Brain pericyte (primary cell): ENCODE measurements at regions not wholly inside any gene's neighbourhood (a gene's known extent, or its start where the extent isn't known, plus 50 kb on each side); places are given as distances from the start of the nearest gene placed in this dataset.

Experiments used
- DNase-seq: peaks from one replicate; pipeline ENCODE4 v3.0.0-alpha.2; 2012; ENCODE audit warnings: low read depth, low spot score

GRCh38 chr2:42959234-42960001 lies 167.0 kb upstream of the HAAO start:
- peak; percentile 41 for DNase-seq

- DNase-seq: no peak
Observed at GRCh38 chr2:42958741-42959233, 166.4 kb upstream of the HAAO start.

- no peak for DNase-seq
Observed at GRCh38 chr2:42957861-42958301, 165.5 kb upstream of the HAAO start.

GRCh38 chr2:42957109-42957860 lies 164.9 kb upstream of the HAAO start:
- no peak for DNase-seq

GRCh38 chr2:42954227-42954962 lies 162.0 kb upstream of the HAAO start:
- no peak for DNase-seq

- no peak for DNase-seq
Observed at GRCh38 chr2:42953216-42953615, 160.8 kb upstream of the HAAO start.

GRCh38 chr2:42951263-42951938 lies 159.0 kb upstream of the HAAO start:
- DNase-seq: peak; percentile 77

GRCh38 chr2:42949125-42949524 lies 156.7 kb upstream of the HAAO start:
- DNase-seq: no peak

GRCh38 chr2:42947809-42948600 lies 155.6 kb upstream of the HAAO start:
- no peak for DNase-seq

GRCh38 chr2:42944779-42945415 lies 152.5 kb upstream of the HAAO start:
- no peak for DNase-seq

GRCh38 chr2:42942990-42943493 lies 150.7 kb upstream of the HAAO start:
- DNase-seq: no peak

GRCh38 chr2:42942214-42942989 lies 150.0 kb upstream of the HAAO start:
- no peak for DNase-seq

- no peak for DNase-seq
Observed at GRCh38 chr2:42941633-42942176, 149.3 kb upstream of the HAAO start.

GRCh38 chr2:42939411-42940206 lies 147.2 kb upstream of the HAAO start:
- no peak for DNase-seq

GRCh38 chr2:42938671-42939370 lies 146.4 kb upstream of the HAAO start:
- DNase-seq: no peak

GRCh38 chr2:42937171-42937875 lies 144.9 kb upstream of the HAAO start:
- no peak for DNase-seq
